GM08714 (cell line): ENCODE measurements at regions not wholly inside any gene's neighbourhood (a gene's known extent, or its start where the extent isn't known, plus 50 kb on each side); places are given as distances from the start of the nearest gene placed in this dataset.
"Not testable (repeated sequence)": the region's sequence is repeated elsewhere in the genome, so short reads cannot be mapped to it uniquely, and the experiment has no call there.

Source experiments
- H3K4me3 ChIP-seq: fragments of 200-500 bp; sonication (Bioruptor generic); 2 replicates; pipeline ENCODE4 v1.5.1; 2014; ENCODE audit warnings: mild to moderate bottlenecking, low read length, inconsistent platforms
- ZNF274 ChIP-seq: IDR thresholded peaks from 2 replicates; pipeline ENCODE4 v1.6.1; 2012; ENCODE audit warnings: mild to moderate bottlenecking, low read depth, low read length

DNA sequence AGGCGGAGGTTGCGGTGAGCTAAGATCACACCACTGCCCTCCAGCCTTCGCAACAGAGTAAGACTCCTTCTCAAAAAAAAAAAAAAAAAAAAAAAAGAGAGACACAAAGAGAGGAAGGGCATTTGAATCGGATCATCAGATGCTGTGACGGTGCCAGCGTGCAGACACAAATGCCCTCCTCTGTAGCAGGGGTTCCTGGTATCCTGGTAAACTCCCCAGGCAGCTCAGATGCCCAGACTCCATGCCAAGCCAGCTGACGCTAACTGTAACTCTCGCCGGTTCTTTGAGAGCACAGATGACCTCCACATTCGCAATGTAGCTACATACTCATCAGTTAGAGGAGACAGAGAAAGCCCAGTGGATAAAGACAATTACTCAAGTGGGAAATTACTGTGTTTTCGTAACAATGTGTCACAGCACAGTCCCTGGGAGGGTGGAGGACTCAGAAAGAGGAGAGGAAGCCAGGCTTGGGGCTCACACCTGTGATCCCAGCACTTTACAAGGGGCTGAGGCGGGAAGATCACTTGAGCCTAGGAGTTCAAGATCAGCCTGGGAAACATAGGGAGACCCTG is 153.1 kb downstream of the BRD1 start:
- no peak overlapping the region for H3K4me3 ChIP-seq
- TF ChIP-seq ZNF274: no peak

DNA sequence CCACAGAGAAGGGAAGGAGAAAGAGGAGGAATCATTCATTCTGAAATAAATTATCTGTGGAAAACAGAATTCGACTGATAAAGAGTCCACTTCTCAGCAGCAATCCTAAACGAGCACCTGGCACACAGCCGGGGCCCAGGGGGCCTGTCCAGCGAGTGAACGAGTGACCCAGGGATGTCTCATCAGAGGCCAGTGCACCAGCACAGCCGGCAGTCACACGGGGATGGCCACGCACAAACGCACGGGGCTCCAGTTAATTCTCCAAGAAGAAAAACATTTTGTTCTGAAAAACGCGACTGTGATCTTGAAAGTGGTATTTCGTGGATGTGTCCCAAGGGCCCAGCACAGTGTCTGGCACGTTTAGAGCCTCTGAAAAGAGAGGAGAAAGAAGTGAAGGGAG is 154.6 kb downstream of the BRD1 start:
- no peak overlapping the region for H3K4me3 ChIP-seq
- no peak for TF ChIP-seq ZNF274

DNA sequence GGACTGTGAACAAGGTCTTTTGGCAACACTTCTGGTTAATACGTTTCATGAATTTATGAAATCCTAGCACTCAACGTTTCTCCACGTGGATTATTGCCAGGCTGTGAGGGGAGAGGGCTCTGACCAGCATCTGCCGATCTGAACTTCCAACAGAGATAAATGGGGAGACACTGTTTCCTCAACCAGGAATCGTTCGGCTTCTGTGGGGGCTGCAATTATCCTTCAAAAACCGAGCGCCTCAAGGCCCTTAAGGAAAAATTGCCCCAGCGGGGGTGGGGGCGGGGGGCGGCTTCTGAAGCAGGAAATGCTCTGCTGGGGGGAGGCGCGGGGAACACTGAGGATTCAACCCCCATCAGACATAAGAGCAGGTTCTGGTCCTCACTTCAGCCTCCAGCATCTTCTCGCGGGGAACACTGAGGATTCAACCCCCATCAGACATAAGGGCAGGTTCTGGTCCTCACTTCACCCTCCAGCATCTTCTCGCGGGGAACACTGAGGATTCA is 155.6 kb downstream of the BRD1 start:
- no peak for TF ChIP-seq ZNF274

DNA sequence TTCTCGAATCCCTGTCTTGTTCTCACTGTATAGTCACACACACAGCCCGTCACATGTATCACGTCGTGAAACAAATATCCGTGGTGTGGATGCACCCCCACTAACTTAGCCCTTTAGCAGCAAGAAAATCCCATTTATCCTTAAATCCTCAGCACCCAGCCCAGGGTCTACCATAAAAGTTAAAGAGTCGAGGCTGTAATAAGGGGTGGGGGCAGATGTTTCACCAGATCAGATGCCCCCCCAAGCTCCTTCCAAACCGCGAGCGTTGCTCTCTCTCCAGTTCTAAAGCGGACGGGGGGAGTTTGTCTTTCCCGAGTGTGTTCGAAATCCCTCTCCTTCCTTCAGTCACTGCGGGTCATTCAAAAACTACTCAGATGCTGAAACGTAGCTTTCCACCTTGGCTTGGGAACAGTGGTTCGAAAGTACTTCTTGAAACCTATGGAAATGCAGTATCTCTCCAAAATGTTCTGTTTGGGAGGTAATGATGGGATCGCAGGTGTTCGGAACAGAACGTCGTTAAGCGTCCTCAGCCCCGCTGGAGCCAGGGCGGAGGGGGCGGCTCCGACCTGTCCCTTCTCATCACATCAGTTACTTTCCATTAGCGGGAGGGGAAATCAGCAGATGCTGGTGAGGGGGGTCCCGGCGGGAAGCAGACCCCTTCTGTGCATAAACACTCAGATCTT is 156.2 kb downstream of the BRD1 start:
- H3K4me3 ChIP-seq: no peak overlapping the region
- no peak for TF ChIP-seq ZNF274

More for the DNA sequence above, 155.6 kb downstream of the BRD1 start:
- no peak overlapping the region for H3K4me3 ChIP-seq

DNA sequence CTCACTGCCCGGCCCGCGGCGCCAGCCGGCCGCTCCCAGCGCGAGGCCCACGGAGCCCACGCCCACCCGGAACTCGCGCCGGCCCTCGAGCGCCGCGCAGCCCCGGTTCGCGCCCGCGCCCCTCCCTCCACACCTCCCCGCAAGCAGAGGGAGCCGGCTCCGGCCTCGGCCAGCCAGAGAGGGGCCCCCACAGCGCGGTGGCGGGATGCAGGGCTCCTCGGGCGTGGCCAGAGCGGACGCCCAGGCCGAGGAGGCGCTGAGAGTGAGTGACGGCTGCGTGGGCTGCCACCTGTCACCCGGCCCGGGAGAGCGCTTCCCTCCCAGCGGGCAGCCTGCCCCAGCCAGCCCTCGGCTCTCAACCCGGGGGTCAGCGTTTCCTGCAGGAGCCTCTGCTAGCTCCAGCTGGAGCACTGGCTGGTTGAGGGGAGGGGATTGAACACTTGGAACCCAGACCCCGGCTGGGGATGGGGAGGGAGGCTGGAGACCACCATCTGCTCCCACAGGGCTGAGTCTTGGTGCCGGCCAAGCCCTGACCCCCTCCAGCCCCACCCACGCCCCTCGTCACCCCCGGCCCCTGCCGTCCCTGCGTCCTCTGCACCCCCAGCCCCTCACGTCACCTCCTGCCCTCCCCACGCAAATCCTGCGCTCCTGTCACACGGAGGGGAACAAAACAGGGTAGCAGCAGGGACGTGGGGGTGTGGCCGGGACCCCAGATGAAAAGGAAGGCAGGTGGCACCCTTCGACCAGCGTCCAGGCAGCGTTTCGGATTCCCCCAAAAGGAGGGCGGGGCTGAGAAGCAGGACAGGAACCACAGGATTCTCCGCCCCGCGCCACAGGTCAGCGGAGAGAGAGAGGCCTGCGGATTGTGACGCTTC is 157.0 kb downstream of the BRD1 start:
- peak overlapping the region; percentile 13; the same call in 1 of the 2 replicates for H3K4me3 ChIP-seq

DNA sequence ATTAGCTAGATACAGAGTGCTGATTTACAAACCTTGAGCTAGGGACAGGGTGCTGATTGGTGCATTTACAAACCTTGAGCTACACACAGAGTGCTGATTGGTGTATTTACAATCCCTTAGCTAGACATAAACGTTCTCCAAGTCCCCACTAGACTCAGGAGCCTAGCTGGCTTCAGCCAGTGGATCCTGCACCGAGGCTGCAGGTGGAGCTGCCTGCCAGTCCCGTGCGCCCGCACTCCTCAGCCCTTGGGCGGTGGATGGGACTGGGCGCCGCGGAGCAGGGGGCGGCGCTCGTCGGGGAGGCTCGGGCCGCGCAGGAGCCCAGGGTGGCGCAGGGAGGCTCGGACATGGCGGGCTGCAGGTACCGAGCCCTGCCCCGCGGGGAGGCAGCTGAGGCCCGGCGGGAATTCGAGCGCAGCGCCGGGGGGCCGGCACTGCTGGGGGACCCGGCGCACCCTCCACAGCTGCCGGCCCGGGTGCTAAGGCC is 157.7 kb downstream of the BRD1 start:
- H3K4me3 ChIP-seq: not testable (repeated sequence)

More for the DNA sequence above, 157.0 kb downstream of the BRD1 start:
- TF ChIP-seq ZNF274: no peak

DNA sequence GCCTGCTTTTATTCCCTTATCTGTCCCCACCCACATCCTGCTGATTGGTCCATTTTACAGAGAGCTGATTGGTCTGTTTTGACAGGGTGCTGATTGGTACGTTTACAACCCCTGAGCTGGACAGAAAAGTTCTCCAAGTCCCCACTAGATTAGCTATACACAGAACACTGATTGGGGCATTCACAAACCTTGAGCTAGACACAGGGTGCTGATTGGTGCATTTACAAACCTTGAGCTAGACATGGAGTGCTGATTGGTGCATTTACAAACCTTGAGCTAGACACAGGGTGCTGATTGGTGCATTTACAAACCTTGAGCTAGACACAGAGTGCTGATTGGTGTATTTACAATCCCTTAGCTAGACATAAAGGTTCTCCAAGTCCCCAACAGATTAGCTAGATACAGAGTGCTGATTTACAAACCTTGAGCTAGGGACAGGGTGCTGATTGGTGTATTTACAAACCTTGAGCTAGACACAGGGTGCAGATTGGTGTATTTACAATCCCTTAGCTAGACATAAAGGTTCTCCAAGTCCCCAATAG is 158.2 kb downstream of the BRD1 start:
- not testable (repeated sequence) for H3K4me3 ChIP-seq

DNA sequence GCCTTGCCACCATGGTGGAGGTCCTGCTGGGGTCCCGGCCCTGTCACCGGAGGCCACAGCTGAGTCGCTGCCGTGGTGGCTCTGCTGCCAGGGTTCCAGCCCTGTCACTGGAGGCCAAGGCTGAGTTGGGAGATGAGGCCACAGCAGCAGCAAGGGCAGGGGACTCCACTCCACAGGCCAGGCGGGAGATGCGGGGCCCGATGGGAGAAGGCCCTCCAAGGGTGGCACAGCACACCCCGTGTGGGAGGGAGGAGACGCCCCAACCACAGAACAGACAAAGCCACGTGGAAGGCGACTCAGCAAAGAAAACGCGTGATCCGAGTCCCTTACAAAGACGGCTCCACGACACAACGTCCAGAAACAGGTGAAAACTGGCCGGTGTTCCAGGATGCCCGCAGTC is 159.3 kb downstream of the BRD1 start:
- H3K4me3 ChIP-seq: no peak overlapping the region
- no peak for TF ChIP-seq ZNF274

DNA sequence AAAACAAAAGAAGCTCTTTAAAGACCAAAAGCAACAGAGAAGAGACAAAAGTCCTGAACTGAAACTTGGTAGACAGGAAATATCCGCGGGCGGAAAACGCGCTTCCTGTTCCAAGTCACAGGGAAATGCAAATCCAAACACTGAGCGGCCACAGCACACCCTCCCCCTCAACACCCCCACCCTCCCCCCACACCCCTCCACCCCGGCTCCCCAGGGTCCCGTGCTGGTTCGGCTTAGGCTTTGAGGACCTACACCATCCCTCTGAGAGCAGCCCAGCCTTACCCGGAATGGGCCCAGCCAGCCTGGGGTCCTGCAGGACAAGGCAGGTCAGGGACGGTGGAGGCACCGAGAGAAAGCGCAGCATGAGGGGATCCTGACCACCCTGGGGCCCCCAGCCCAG is 160.4 kb downstream of the BRD1 start:
- no peak for TF ChIP-seq ZNF274
- H3K4me3 ChIP-seq: no peak overlapping the region

DNA sequence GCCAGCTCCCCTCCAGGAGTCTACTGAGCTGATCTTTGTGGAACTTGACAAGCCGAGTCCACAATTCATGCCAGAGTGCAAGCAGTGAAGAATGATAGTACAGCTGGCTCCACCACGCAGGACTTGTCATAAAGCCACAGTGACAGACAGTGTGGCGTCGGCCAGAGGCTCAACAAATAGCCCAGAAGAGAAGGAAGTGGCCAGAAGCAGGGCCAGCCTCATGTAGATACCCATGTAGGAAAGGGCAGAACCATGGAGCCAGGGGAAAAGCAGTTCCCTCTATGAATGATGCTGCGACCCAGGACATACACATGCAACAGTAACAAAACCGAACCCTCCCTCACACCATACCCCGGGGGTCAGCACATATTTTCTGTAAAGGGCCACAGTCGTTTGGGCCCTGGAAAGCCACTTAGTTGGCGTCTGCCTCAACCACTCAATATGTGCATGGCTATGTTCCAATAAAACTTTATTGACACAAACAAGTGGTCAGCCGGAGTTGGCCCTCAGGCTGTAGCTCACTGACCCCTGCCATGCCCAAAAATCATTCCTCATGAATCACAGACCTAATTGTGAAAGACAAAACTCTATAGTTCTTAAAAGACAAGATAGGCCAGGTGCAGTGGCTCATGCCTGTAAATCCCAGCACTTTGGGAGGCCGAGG is 161.4 kb downstream of the BRD1 start:
- TF ChIP-seq ZNF274: no peak
- no peak overlapping the region for H3K4me3 ChIP-seq

DNA sequence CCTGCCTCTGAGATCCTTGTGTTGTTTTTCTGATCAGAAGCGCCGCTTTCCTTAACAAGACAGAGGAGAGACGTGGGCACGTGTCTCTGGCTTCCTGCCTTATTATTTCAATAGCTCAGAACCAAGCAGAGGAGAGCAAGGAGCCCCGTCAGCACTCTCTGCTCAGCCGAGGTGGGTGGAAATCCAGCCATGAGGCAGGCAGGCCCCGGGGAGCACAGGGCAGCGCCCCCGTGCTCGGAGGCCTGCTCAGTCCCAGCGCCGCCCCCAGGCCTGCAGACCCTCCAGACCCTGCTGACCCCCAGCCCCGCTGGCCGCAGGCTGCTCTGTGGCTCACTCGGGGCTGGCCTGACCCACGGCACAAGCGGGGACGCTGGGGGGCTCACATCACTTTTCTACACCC is 162.8 kb downstream of the BRD1 start:
- no peak overlapping the region for H3K4me3 ChIP-seq
- no peak for TF ChIP-seq ZNF274

DNA sequence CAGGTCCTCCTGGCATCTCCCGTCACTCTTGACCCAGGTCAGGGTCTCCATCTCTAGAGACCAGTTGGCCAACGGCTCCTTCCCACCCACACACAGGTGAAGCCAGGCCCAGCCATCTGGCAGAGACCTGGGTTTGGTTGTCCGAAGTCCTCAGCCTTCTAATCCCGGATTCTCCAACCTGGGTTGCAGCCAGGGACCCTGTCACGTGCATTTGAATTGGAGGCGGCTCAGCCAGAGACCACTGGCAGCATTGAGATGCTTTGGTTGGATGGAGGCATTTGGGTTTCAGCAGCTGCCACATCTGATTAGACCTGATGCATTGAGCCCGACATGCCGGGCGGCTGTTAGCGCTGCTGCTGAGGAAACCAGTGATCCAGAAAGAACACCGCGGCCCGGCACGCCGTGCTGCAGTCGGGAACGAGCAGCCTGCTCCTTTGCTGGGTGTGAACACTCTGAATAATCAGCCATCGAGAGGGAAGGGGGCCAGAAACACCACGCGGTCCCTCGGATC is 163.2 kb downstream of the BRD1 start:
- no peak for TF ChIP-seq ZNF274
- no peak overlapping the region for H3K4me3 ChIP-seq

DNA sequence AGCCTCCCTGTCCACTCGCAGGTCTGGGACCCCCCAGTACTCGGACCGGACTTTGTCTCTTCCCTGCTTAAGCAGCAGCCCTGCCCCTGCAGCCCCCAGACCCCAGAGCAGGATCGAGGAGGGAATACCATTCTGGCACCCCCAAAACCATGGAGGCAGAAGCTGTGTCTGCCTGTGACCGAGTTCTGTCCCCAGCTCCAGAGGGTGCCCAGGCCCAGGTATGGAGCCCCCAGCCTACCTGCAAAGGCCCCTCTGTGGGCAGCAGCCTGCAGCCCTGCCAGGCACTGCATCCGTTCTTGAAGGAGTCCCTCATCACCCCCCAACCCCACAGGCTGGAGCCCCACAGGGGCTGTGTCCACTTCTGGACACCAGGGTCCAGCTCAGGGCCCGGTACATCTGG is 163.8 kb downstream of the BRD1 start:
- no peak overlapping the region for H3K4me3 ChIP-seq
- TF ChIP-seq ZNF274: no peak

DNA sequence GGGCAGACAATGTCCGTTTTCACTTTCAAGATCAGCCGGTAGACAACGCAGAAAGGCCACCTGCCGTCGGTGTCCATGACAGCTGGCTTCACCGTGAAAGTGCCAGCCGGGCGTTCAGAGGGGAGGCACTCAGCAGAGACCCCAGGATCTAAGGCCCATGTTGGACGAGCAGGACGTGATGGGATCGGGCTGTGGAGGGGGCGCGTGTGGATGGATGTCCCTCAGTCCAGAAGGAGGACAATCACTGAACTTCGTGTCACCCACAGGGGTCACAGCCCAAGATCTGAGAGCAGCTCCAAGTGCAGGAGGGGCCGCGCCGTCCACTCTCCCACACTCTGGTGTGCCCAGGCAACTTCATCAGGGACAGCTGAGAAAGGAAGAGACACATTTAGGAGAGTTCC is 164.4 kb downstream of the BRD1 start:
- H3K4me3 ChIP-seq: no peak overlapping the region

DNA sequence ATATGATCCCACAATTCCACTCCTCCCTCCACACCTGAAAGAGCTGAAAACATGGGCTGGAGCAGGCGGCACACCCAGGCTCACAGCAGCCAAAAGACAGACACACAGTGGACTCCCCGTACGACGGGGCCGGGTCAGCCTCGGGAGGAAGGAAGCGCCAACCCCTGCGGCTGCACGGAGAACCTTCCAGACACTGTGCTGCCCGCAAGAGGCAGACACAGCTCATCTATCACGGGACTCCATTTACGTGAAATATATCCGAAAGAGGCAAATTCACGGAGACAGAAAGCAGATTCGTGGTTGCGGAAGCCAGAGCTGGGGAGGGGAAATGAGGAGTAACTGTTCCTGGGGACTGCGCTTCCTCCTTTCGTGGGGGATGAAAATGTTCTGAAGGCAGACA is 165.0 kb downstream of the BRD1 start:
- TF ChIP-seq ZNF274: no peak
- H3K4me3 ChIP-seq: no peak overlapping the region

More for the DNA sequence above, 164.4 kb downstream of the BRD1 start:
- TF ChIP-seq ZNF274: no peak
